ENCODE measurements at regions not wholly inside any gene's neighbourhood (a gene's known extent, or its start where the extent isn't known, plus 50 kb on each side); places are given as distances from the start of the nearest gene placed in this dataset.

DNA sequence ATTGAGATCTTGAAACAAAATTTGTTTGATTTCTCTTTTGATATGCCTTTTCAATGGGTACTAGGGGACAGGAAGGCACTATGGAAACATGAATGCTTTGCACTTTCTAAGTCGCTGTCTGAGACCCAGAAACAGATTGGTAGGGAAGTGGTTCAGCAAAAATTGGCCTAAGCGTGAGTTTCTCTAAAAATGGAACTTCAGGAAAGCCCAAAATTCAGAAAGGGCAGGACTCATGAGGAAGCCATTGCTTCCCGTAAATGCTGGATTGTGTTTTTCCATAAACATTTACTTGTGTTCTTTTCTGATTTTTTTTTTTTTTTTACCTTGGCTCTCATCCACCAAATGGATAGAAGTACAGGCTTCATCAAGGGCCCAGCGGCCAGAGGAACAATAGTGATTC, 123.7 kb upstream of the ATP1B1 start:
- TF ChIP-seq, protein P1, sequence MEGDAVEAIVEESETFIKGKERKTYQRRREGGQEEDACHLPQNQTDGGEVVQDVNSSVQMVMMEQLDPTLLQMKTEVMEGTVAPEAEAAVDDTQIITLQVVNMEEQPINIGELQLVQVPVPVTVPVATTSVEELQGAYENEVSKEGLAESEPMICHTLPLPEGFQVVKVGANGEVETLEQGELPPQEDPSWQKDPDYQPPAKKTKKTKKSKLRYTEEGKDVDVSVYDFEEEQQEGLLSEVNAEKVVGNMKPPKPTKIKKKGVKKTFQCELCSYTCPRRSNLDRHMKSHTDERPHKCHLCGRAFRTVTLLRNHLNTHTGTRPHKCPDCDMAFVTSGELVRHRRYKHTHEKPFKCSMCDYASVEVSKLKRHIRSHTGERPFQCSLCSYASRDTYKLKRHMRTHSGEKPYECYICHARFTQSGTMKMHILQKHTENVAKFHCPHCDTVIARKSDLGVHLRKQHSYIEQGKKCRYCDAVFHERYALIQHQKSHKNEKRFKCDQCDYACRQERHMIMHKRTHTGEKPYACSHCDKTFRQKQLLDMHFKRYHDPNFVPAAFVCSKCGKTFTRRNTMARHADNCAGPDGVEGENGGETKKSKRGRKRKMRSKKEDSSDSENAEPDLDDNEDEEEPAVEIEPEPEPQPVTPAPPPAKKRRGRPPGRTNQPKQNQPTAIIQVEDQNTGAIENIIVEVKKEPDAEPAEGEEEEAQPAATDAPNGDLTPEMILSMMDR (conservative IDR thresholded peaks at IDR 0.05; ENCODE audit: low read depth, low read length): no peak
- no peak for TF ChIP-seq EZH2 (IDR thresholded peaks at IDR 0.05; ENCODE audit: borderline replicate concordance, low read depth, low read length, poor library complexity, severe bottlenecking)
